ENCODE measurements at regions not wholly inside any gene's neighbourhood (a gene's known extent, or its start where the extent isn't known, plus 50 kb on each side); places are given as distances from the start of the nearest gene placed in this dataset.
A peak's percentile ranks its signal among the peaks of the same experiment; 100 is the strongest.

GRCh38 chr2:120785228-120785966 is 49.7 kb downstream of the GLI2 start:
- DNase-seq, result no peak

- DNase-seq, result no peak
These were observed 50.6 kb downstream of the GLI2 start for GRCh38 chr2:120786038-120786960.

GRCh38 chr2:120787111-120787821 is 51.6 kb downstream of the GLI2 start:
- no peak for DNase-seq

GRCh38 chr2:120787822-120788700 is 52.4 kb downstream of the GLI2 start:
- DNase-seq, result no peak

GRCh38 chr2:120791243-120791961 is 55.7 kb downstream of the GLI2 start:
- no peak for DNase-seq

GRCh38 chr2:120791962-120792297 is 56.3 kb downstream of the GLI2 start:
- DNase-seq, result no peak

GRCh38 chr2:120793682-120794403 is 58.2 kb downstream of the GLI2 start:
- no peak for DNase-seq

GRCh38 chr2:120794716-120795115 is 59.0 kb downstream of the GLI2 start:
- DNase-seq, result no peak

- no peak for DNase-seq
These were observed 60.4 kb downstream of the GLI2 start for GRCh38 chr2:120796094-120796493.

GRCh38 chr2:120797421-120798221 is 62.0 kb downstream of the GLI2 start:
- DNase-seq, result peak in 1 of 2 experiments; percentile 21

- DNase-seq, result no peak
These were observed 63.0 kb downstream of the GLI2 start for GRCh38 chr2:120798567-120799247.

GRCh38 chr2:120802158-120802557 is 66.5 kb downstream of the GLI2 start:
- no peak for DNase-seq

- DNase-seq, result no peak
These were observed 67.3 kb downstream of the GLI2 start for GRCh38 chr2:120802867-120803484.

- no peak for DNase-seq
These were observed 68.2 kb downstream of the GLI2 start for GRCh38 chr2:120803764-120804335.

- no peak for DNase-seq
These were observed 68.8 kb downstream of the GLI2 start for GRCh38 chr2:120804459-120804858.

GRCh38 chr2:120805011-120805410 is 69.3 kb downstream of the GLI2 start:
- DNase-seq, result no peak

GRCh38 chr2:120805602-120806001 is 69.9 kb downstream of the GLI2 start:
- no peak for DNase-seq

- no peak for DNase-seq
These were observed 72.1 kb downstream of the GLI2 start for GRCh38 chr2:120807751-120808150.

- DNase-seq, result no peak
These were observed 73.5 kb downstream of the GLI2 start for GRCh38 chr2:120809151-120809550.
